GM12878 (cell line): ENCODE measurements at regions not wholly inside any gene's neighbourhood (a gene's known extent, or its start where the extent isn't known, plus 50 kb on each side); places are given as distances from the start of the nearest gene placed in this dataset.

Experiments
- ATF3 ChIP-seq: IDR thresholded peaks from 2 replicates; pipeline ENCODE4 v1.6.1; 2011; ENCODE audit warnings: low read depth, mild to moderate bottlenecking, low read length, moderate library complexity, borderline replicate concordance; ENCODE audit errors: extremely low read depth
- CTCF ChIP-seq, 3 experiments: IDR thresholded peaks in 2 of 3; conservative IDR thresholded peaks in 1 of 3; 2 replicates each; pipeline ENCODE4 v1.5.1; 2011; ENCODE audit warnings: low read depth in 3 of 3, low read length in 3 of 3, mild to moderate bottlenecking in 3 of 3, control low read depth in 2 of 3, moderate library complexity in 2 of 3, inconsistent platforms in 1 of 3, mixed read lengths in 1 of 3; ENCODE audit not compliant: control insufficient read depth in 2 of 3, insufficient read depth in 1 of 3; ENCODE audit errors: extremely low read depth in 1 of 3
- EP300 ChIP-seq, 2 experiments: fragments of 150-350 bp in 1 of 2; IDR thresholded peaks; 2 replicates each; pipeline ENCODE4 v1.6.1; 2011 to 2012; ENCODE audit warnings: low read depth in 2 of 2, low read length in 2 of 2, borderline replicate concordance in 1 of 2, improper control_type of control experiment in 1 of 2, inconsistent platforms in 1 of 2; ENCODE audit not compliant: control insufficient read depth in 1 of 2
- NBN ChIP-seq: fragments of 450-650 bp; IDR thresholded peaks from 2 replicates; pipeline ENCODE4 v1.6.1; 2016

GRCh38 chr3:13718436-13718835, 161.4 kb downstream of the WNT7A start:
- no peak for TF ChIP-seq NBN
- TF ChIP-seq EP300 (IDR thresholded peaks at IDR 0.05; ENCODE audit: borderline replicate concordance in 1 of 2, control insufficient read depth in 1 of 2, low read depth in 2 of 2, low read length in 2 of 2), result no peak
- TF ChIP-seq ATF3, result no peak
- no peak for TF ChIP-seq CTCF (IDR thresholded peaks at IDR 0.05 in 2 of 3, conservative IDR thresholded peaks at IDR 0.05 in 1 of 3; ENCODE audit: control insufficient read depth in 2 of 3, extremely low read depth in 1 of 3, insufficient read depth in 1 of 3, low read depth in 3 of 3, low read length in 3 of 3)
